ENCODE measurements at regions not wholly inside any gene's neighbourhood (a gene's known extent, or its start where the extent isn't known, plus 50 kb on each side); places are given as distances from the start of the nearest gene placed in this dataset.
A peak's percentile ranks its signal among the peaks of the same experiment; 100 is the strongest.

DNA sequence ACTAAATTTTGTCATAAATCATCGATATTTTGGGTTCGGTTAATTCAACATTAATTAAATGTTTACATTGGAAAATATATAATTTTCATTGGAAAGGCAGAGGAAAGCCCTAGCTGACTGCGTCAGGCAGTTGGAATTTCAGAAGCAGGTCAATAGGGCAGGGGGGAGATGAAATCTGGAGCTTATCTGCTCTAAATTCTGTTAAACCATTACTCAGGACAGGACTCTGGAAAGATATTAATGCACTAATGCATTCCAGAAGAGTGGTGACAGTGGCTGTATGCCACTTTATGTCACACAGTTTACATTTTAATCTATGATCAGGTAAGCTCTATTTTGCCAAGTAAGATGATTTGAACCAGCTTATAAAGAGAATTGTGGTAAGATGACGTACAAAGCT is 153.0 kb upstream of the B3GALT2 start:
- Histone ChIP-seq H3K9ac (ENCODE audit: low read length in 3 of 3) (no peak overlapping the region), H3K36me3 (ENCODE audit: control insufficient read depth in 2 of 3, insufficient read depth in 3 of 3, low read length in 3 of 3) (no peaks in the 10 kb centered on the region), H3K4me3 (ENCODE audit: low read length in 3 of 3) (no peak overlapping the region), H3K4me1 (ENCODE audit: control insufficient read depth in 2 of 3, insufficient read depth in 2 of 3, low read depth in 1 of 3, low read length in 3 of 3) (no peaks in the 10 kb centered on the region), H3K27me3 (ENCODE audit: control insufficient read depth, insufficient read depth, low read length) (no peaks in the 10 kb centered on the region), H3K9me3 (ENCODE audit: control insufficient read depth in 2 of 3, insufficient read depth in 1 of 3, low read length in 3 of 3) (no peaks in the 10 kb centered on the region), H3K27ac (ENCODE audit: low read depth in 2 of 2, low read length in 2 of 2) (no peak overlapping the region)
- TF ChIP-seq, protein P1, sequence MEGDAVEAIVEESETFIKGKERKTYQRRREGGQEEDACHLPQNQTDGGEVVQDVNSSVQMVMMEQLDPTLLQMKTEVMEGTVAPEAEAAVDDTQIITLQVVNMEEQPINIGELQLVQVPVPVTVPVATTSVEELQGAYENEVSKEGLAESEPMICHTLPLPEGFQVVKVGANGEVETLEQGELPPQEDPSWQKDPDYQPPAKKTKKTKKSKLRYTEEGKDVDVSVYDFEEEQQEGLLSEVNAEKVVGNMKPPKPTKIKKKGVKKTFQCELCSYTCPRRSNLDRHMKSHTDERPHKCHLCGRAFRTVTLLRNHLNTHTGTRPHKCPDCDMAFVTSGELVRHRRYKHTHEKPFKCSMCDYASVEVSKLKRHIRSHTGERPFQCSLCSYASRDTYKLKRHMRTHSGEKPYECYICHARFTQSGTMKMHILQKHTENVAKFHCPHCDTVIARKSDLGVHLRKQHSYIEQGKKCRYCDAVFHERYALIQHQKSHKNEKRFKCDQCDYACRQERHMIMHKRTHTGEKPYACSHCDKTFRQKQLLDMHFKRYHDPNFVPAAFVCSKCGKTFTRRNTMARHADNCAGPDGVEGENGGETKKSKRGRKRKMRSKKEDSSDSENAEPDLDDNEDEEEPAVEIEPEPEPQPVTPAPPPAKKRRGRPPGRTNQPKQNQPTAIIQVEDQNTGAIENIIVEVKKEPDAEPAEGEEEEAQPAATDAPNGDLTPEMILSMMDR (IDR thresholded peaks at IDR 0.05; ENCODE audit: borderline replicate concordance, extremely low read depth, insufficient read depth) = no peak
- FAIRE-seq (no peak), DNase-seq (no peak)
- intact Hi-C loops (cut with DNase I) = no loop called here

DNA sequence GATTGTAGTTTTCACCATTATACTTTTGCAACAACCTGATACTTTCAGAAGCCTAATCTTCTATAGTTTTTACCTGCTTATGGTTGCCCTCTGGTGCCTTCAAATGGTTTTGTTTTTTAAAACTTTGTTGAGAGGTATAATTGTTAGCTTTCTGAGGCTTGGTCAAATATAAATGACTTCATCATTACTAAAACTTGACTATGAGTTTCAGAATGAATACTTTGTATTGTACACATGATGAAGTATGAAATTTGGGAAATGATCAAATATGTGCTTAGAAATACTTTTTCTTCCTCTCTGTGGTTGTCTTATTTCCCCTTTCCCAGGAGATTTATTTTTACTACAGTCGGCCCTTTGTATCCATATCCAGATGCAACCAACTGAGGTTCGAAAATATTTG is 151.8 kb upstream of the B3GALT2 start:
- no peak for FAIRE-seq
- intact Hi-C loops (cut with DNase I) = no loop called here
- no peak for DNase-seq

DNA sequence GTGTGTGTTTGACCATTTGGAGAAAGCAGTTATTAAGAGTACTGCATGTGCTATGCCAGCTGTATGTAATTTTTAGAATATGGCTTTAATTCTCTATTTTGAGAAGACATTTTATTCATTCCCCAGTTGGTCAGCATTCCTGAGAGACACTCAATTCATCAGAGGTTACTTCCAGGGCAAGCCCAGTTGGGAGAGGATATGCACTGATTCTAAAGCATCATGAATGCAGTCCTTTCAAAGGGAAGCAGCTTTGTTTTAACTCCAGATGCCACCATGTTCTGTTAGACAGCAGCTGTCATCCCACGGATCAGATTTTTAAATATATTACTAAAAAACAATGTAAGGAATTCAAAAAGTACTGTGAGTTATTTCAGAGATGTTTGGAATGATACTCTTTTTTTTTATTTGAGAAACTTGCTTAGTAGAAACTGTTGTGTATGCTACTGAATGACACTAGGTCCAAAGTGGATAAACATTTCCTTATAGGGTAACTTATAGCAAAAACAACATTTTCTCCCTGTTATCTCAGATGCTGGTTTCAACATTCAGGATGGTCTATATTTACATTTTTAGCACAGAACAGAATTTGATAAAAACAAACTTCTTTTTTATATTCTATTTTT is 149.5 kb upstream of the B3GALT2 start:
- H3K4me3 ChIP-seq (ENCODE audit: low read length in 3 of 3) = no peak overlapping the region
- peaks cover 0 to 10% (median 0%) of the 10 kb centered on the region in 3 donors for H3K9me3 ChIP-seq (ENCODE audit: control insufficient read depth in 2 of 3, insufficient read depth in 1 of 3, low read length in 3 of 3)
- DNase-seq (peak in 2 of 5 donors; percentile 19 to 42), FAIRE-seq (no peak)
- no peaks in the 10 kb centered on the region for H3K4me1 ChIP-seq (ENCODE audit: control insufficient read depth in 2 of 3, insufficient read depth in 2 of 3, low read depth in 1 of 3, low read length in 3 of 3)
- H3K27ac ChIP-seq (ENCODE audit: low read depth in 2 of 2, low read length in 2 of 2) = no peak overlapping the region
- intact Hi-C loops (cut with DNase I) = no loop called here
- H3K27me3 ChIP-seq (ENCODE audit: control insufficient read depth, insufficient read depth, low read length) = no peaks in the 10 kb centered on the region
- H3K36me3 ChIP-seq (ENCODE audit: control insufficient read depth in 2 of 3, insufficient read depth in 3 of 3, low read length in 3 of 3) = no peaks in the 10 kb centered on the region
- TF ChIP-seq, protein P1 (IDR thresholded peaks at IDR 0.05; ENCODE audit: borderline replicate concordance, extremely low read depth, insufficient read depth) = no peak
- no peak overlapping the region for H3K9ac ChIP-seq (ENCODE audit: low read length in 3 of 3)

More for the DNA sequence above, 151.8 kb upstream of the B3GALT2 start:
- H3K27me3 ChIP-seq (ENCODE audit: control insufficient read depth, insufficient read depth, low read length) = no peaks in the 10 kb centered on the region
- no peak overlapping the region for H3K9ac ChIP-seq (ENCODE audit: low read length in 3 of 3)
- TF ChIP-seq, protein P1 (IDR thresholded peaks at IDR 0.05; ENCODE audit: borderline replicate concordance, extremely low read depth, insufficient read depth) = no peak
- no peaks in the 10 kb centered on the region for H3K4me1 ChIP-seq (ENCODE audit: control insufficient read depth in 2 of 3, insufficient read depth in 2 of 3, low read depth in 1 of 3, low read length in 3 of 3)
- H3K27ac ChIP-seq (ENCODE audit: low read depth in 2 of 2, low read length in 2 of 2) = no peak overlapping the region
- H3K9me3 ChIP-seq (ENCODE audit: control insufficient read depth in 2 of 3, insufficient read depth in 1 of 3, low read length in 3 of 3) = peaks cover 0 to 6% (median 0%) of the 10 kb centered on the region in 3 donors
- H3K4me3 ChIP-seq (ENCODE audit: low read length in 3 of 3) = no peak overlapping the region
- no peaks in the 10 kb centered on the region for H3K36me3 ChIP-seq (ENCODE audit: control insufficient read depth in 2 of 3, insufficient read depth in 3 of 3, low read length in 3 of 3)

DNA sequence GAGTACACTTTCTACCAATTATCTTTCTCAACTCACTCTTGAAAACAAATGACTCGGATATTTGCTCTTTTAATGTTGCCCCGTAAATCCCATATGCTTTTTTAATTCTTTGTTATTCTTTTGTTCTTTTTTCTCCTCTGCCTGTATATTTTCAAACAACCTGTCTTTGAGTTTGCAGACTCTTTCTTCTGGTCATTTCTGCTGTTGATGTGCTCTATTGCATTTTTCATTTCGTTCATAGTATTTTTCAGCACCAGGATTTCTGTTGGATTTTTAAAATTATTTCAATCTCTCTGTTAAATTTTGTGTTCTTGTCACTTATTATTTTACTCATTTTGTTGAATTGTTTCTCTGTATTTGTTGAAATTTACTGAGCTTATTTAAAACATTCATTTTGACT is 146.8 kb upstream of the B3GALT2 start:
- Histone ChIP-seq H3K4me3 (ENCODE audit: low read length in 3 of 3) (no peak overlapping the region), H3K36me3 (ENCODE audit: control insufficient read depth in 2 of 3, insufficient read depth in 3 of 3, low read length in 3 of 3) (no peaks in the 10 kb centered on the region), H3K9me3 (ENCODE audit: control insufficient read depth in 2 of 3, insufficient read depth in 1 of 3, low read length in 3 of 3) (peaks cover 0 to 21% (median 0%) of the 10 kb centered on the region in 3 donors), H3K4me1 (ENCODE audit: control insufficient read depth in 2 of 3, insufficient read depth in 2 of 3, low read depth in 1 of 3, low read length in 3 of 3) (no peaks in the 10 kb centered on the region), H3K27me3 (ENCODE audit: control insufficient read depth, insufficient read depth, low read length) (no peaks in the 10 kb centered on the region), H3K9ac (ENCODE audit: low read length in 3 of 3) (no peak overlapping the region), H3K27ac (ENCODE audit: low read depth in 2 of 2, low read length in 2 of 2) (no peak overlapping the region)
- no peak for FAIRE-seq
- intact Hi-C loops (cut with DNase I) = no loop called here
- TF ChIP-seq, protein P1 (IDR thresholded peaks at IDR 0.05; ENCODE audit: borderline replicate concordance, extremely low read depth, insufficient read depth) = no peak
- no peak for DNase-seq

Measured in kidney (tissue), 13 donors.